DMS79 (cell line): ENCODE measurements at regions not wholly inside any gene's neighbourhood (a gene's known extent, or its start where the extent isn't known, plus 50 kb on each side); places are given as distances from the start of the nearest gene placed in this dataset.
"Not testable (repeated sequence)": the region's sequence is repeated elsewhere in the genome, so short reads cannot be mapped to it uniquely, and the experiment has no call there.

Experiments used
- DNase-seq: peaks from one replicate; lab custom pipeline; 2025; lab: John Stamatoyannopoulos, UW

DNA sequence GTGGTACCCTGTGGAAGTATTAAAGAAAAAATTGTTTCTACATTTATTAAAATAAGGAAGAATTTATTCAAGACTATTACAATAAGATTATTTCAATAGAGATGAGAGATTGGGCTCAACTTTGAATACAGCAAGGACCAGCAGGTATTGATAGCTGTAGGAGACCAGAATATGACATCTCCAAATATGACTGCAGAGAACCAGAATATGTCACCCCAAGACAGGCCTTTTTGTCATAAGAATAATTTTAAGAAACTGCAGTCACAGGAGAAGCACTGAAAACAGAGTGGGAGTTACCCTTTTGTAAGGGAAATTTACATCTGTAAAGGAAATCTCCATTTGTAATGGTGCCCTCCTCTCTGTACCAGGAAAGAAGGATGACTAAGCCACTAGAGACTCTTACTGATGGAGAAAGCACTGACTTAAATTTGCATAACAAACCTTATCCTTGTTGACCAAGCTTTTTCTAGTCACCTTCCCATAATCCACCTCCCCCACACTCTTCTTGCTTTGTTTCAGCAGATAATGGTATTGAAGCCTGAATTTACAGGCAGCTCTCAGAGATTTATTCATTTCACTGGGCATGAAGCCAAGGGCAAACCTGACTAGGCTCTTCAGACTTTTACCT, 145.1 kb upstream of the RMP24 start:
- peak; percentile 6 for DNase-seq

DNA sequence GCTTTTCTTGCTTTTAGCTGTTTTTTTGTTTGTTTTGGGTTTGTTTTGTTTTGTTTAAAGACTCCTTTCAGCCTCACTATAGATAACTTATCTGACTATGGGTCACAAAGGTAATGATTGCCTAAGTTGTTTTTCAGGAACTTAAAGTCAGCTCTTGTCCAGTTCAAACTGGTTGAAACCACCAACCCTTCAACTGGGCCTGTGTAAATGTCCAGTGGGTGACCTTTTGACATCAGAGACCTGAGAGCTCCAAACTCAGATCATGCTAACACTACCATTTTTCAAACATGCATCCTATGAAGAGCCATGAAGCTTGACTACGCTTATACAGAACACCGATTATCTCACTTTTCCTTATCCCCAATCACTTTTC, 144.6 kb upstream of the RMP24 start:
- no peak for DNase-seq

DNA sequence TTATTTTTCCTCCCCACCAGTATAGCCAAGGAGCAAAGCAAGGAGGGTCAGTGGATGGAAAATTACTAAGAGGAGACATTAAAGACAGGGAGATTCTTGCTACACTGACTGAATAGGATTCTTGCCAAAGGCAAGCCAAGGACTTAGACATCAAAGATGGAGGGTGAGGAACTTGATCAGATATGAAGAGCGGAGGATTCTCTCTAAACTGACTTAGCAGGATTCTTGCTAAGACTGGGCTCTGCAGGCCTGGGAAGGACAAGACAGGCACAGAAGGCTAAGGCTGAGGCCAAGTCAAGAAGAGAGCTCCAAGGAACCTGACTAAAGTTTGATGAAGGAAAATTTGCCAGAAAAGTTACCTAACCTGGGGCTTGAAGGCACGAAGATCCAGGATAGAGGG, 143.9 kb upstream of the RMP24 start:
- no peak for DNase-seq

DNA sequence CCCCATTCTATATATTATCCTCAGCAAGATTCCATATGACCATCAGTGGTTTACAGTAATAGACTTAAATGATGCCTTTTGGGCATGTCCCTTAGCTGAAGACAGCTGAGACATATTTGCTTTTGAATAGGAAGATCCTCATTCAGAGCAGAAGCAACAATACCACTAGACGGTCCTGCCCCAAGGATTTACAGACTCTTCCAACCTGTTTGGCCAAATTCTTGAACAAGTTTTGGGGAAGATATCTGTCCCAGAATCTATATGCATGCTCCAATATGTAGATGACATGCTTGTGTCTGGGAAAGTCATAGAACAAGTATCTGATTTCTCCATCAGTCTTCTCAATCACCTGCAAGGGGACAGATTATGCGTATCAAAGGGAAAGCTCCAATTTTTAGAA, 137.1 kb upstream of the RMP24 start:
- no peak for DNase-seq

DNA sequence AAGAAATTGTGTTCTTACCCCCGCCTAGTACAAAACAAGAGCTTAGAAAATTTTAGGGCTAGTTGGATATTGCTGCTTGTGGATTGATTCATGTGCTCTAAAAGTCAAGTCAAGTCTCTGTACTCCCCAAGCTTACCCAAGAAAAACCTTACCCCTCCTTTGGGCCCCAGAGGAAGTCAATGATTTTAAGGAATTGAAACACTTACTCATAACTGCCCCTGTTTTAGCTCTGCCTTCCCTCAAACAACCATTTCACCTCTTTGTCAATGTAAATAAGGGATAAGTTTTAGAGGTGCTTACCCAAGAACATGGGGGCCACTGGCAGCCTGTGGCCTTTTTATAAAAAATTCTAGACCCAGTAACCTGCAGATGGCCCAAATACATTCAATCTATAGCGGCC, 136.6 kb upstream of the RMP24 start:
- DNase-seq, result no peak

DNA sequence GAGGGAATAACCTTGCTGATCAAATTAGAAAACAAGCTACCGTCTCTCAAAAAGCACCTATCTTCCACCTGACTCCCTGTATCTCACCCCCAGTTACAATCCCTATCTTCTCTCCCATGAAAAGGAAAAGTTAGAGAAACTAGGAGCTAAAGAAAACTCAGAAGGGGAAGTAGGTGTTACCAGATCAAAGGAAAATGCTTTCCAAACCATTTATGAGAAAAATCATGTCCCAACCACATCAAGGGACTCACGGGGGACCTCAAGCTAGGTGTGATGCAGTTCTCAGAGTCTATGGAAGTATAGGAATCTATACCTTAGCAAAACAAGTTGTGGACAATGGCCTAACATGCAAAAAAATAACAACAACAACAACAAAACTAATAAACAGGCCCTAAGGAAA, 135.5 kb upstream of the RMP24 start:
- DNase-seq, result no peak

DNA sequence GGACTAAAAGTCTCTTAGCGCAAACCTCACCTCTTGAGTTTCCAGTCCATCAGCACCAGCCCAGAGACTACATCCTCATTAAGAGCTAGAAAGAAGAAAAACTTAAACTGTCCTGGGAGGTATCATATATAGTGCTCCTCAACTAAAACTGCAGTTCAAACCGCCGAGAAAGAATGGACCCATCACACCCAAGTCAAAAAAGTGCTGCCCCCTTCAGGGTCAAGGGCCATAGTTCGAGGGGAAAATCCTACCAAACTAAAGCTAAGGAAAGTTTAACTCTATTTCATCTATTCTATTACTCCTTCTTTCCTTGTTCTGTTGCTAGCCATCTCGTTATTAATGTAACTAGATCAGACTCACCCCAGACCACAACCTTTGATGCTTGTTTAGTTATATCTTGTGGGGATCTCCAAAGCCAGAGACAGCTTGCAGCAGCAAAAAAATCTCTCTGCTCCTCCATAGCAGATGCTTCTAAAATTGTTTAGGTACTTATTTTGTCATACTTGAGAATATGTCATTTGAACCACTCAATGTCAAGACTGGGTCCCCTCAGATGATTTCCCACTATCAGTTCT, 134.5 kb upstream of the RMP24 start:
- DNase-seq, result no peak

DNA sequence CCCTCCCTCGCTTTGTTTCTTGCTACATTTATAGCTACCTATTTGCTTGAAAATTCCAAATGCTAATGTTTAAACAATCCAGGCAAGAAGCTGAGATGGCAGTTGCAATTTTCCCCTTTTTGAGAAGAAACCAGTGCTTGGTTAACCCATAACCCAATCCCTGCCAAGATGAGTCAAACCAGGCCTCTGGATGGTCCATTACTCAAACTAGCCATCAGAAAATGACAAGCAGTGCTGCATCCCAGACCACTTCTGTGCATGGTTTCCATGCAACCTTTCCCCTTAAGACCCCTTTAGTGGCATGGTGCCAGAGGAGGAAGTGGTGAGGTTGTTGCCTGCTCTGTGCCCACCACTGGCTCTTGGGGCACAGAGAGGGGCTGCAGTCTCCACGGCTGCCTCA, 131.2 kb upstream of the RMP24 start:
- DNase-seq, result no peak

DNA sequence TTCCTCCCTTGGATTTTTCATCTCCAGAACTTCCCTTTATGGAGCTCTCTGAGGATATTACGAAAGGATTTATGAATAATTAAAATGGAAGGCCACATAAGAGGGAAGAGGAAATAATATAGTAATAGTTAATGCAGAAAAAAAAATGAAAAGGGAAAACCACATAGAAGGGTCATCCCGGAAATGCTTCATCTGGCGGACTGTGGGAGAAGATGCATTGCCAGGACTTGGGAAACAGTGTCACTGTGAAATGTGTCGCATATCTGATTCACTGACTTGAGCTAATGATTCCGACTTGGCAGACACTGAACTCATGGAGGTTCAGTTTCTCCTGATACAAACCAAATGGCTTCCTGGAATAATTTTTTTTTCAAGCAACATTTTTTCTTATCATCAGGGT, 129.9 kb upstream of the RMP24 start:
- DNase-seq, result no peak

DNA sequence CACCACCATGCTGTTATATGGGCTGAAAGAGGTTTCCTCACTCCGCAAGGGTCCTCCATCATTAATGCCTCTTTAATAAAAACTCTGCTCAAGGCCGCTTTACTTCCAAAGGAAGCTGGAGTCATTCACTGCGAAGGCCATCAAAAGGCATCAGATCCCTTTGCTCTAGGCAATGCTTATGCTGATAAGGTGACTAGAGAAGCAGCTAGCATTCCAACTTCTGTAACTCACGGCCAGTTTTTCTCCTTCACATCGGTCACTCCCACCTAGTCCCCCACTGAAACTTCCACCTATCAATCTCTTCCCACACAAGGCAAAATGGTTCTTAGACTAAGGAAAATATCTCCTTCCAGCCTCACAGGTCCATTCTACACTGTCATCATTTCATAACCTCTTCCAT, 124.2 kb upstream of the RMP24 start:
- not testable (repeated sequence) for DNase-seq

DNA sequence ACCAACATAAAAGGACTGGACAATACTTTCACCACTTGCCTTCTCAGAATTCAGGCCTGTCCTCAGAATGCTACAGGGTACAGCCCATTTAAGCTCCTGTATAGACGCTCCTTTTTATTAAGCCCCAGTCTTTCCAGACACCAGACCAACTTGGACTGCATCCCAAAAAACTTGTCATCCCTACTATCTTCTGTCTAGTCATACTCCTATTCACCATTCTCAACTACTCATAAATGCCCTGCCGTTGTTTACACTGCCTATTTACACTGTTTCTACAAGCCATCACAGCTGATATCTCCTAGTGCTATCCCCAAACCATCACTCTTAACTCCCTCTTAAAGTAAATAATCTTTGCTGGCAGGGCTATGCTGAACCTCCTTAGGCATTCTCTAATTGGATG, 123.2 kb upstream of the RMP24 start:
- DNase-seq, result not testable (repeated sequence)

DNA sequence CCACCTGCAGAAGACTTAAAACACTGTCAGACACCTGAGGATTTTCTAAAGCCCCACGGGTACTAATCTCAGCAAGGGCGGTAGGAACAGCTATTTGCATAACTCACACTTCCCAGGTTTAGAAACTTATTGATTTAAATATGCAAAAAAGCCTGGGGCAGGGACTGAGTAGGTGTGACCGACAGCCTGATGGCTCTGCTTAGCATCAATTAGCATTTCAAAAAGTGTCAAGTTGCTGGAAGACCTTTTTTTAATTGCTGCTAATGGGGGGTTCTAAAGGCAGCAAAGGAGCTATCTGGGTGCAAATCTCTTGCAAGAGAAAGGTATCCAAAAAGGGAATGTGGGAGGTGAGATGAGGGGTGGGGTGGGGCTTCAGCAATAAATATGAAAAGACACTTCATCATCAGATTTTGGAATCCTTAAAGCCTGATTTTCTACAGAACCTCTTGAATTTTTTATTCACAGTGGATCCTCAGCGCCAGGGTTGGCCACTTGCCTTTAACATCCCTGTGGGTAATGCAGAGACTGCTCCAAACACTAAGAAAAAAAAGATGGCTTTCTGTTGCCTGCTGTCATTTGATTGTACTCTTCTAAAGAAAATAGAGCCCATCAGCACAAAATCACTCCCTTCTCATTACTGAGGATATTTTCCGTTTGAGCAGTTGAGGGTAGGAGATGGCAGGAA, 121.1 kb upstream of the RMP24 start:
- no peak for DNase-seq

DNA sequence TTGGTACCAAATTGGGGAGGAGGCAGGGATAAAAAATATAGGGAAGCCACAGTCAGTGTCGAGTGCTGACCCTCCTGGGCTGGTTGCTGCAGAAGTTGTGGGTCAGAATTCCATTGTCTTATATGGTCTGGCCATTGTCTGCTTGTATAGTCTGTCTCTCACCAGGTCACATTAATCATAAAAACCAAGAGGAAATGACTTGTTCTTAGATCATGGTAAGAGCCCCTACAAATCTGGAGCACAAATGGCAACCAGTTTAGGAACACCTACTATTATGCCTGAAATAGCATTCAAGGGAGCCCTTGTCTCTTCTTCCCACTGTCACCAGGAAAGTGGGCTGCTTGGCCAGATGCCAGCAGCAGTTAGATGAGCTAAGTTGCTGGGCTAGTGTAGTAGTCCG, 119.7 kb upstream of the RMP24 start:
- DNase-seq, result no peak

DNA sequence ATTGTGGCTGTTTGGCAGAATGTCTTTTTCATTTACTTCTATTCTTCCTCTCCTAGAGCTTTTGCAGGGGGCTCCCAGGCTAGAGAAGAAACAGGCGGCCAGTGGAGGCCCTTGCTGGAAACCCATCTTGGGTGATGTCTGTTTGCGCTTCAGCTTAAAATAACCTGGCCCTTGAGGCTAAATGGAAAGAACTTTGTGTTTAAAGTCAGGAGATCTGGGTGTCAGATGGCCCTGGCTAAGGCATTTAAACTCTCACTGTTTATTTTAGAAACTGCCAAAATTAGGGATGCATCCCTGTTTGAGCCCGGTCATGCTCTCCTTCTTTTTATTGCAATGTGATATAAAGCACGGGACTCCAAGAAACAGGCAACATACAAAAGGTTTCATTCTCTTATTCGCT, 118.4 kb upstream of the RMP24 start:
- DNase-seq, result no peak

DNA sequence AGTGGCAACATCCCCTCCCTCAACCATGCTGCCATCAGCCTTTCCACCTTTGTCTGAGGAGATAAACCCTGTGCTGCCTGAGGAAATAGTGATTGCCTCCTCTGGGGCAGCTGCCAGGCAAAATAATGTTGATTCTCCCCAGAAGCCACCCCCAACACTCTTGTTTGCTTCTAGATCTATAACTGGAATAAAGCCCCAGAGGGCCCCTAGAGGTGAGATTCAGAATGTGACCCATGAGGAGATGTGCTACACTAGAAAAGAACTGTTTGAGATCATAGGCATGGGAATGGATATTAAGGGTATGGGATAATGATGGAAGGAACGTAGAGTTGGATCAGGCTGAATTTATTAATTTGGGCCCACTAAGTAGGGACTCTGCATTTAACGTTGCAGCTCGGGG, 116.3 kb upstream of the RMP24 start:
- no peak for DNase-seq

DNA sequence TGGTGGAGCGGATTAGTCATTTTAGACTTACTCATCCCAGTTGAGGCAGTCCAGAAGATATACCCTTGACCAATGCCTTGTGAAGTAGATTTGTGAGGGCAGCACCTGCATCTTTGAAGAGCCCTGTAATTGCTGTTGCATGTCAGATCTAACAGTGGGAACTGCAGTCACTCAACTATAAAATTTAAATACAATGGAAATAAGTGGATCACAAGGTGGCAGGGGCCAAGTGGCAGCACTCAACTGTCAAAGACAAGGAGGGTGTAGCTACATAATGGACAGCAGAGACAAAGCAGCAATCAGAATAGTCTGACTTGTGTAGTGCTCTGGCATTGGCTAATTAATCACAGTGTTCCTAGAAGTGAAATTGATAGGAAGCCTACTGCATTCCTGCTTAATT, 115.8 kb upstream of the RMP24 start:
- DNase-seq, result not testable (repeated sequence)

DNA sequence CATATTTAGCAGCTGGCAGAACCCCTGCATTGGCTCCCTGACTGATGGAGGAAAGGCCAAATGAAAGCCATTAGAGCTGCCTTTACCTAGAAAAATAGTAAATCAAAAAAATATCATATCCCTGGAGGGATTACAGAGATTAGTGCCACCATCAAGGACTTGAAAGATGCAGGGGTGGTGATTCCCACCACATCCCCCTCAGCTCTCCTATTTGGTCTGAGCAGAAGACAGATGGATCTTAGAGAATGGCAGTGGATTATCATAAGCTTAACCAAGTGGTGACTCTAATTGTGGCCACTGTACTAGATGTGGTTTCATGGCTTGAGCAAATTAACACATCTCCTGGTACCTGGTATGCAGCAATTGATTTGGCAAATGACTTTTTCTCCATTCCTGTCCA, 114.9 kb upstream of the RMP24 start:
- DNase-seq, result not testable (repeated sequence)

DNA sequence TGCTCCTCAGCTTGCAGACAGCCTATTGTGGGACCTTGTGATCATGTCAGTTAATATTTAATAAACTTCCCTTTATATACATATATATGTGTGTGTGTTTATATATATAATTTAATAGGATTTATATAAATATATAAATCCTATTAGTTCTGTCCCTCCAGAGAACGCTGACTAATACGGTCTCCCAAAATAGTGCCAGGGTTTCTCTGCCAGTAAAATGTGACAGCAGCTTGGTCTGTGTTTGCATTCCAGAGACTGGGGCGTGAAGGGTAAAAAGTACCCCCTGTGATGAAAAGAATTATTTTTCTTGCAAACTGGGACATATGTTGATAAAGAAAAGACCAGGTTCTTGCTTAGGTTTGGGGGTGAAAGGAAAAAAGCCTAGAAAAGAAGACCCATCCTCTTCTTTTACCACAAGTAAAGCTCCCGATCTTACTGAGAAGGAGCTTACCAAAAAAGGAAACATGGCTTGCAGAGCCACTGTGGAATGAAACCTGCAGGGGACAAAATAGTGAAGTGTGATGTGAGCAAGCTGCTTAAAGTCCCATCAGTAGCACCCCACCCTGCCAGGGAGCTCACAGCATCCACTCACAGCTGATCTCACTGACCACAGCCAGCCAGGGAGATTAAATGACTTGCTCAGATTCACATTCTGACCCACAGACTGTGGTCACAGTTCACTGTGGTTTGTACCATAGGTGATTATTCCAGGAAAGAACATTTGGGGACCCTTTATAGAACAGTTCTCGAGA, 110.9 kb upstream of the RMP24 start:
- no peak for DNase-seq

DNA sequence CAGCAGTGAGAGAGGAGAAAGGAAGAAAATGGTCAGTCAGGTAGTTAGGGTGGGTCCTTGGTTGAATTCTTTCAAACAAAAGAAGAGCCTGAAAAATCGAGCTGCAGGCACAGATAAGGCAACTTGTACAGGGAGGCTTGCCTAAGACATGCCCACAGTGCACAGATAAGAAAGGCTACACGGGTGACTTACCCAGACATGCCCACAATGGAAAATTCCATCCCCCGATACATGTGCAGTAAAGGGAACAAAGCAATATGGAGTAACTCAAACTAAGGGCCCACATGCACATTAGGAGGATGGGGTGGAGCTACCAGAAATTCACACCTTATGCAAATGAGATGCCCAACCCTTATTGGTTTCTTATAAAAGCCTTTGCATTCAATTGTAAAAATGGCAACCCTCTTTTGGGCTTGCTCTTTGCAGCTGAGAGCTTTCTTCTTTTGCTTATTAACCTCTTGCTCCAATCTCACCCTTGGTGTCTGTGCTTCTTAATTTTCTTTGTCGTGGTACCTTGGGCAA, 110.3 kb upstream of the RMP24 start:
- DNase-seq, result no peak

DNA sequence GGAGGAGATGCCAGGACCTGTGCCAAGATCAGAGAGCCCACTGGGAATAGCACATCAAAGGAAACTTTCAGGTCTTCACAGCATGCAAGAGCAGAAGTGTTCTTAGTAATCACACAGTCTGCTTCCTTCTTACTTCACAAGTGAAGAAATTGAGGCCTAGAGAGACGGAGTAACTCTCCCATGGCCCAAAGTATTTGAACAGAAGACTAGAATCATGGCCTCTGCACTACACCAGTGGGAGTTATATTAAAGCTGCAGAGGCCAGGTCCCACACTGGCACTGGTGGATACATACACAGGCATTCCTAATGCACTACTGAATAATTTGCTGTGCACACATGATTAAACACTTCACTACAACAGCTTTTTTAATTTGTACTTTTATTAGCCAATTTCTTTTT, 107.6 kb upstream of the RMP24 start:
- peak; percentile 76 for DNase-seq

DNA sequence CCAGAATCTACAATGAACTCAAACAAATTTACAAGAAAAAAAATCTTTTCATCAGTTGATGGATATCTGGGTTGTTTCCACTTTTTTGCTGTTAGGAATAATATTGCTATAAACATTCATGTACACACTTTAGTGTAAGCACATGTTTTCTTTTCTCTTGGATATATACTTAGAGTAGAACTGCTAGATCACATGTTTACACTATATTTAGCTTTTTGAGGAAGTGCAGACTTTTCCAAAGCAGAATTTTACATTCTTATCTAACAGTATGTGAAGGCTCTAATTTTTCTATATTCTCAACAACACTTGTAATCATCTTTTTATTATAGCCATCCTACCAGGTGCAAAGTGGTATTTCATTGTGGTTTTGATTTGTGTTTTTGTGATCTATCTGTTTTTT, 103.6 kb upstream of the RMP24 start:
- DNase-seq, result no peak

DNA sequence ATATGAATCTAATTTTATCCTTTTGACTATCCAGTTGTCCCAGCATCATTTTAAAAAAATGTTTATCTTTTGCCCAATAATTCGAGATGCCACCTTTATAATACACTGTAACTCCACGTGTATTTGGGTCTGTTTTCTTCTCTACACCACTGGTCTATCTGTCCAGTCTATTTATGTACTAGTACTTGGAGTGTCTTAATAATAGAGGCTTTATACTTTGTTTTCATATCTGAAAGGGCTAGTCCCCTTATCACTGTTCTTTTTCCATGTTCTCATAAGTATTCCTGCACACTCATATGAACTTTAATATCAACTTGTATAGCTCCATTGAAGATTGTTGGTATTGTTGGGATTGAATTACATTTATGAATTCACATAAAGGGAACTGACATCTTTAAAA, 101.1 kb upstream of the RMP24 start:
- DNase-seq, result no peak

DNA sequence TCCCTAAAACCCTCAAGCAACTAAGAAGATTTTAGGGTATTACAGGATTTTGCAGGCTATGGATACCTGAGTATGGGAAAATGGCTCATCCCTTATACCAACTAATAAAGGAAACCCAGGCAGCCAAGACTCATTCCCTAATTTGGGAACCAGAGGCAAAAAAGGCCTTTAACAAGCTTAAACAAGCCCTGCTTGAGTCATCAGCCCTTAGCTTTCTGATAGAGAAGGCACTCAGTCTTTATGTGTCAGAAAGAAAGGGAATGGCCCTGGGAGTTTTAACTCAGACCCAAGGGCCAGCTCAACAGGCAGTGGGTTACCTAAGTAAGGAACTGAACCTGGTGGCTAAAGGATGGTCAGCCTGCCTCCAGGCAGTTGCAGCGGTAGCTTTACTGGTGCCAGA, 96.9 kb upstream of the RMP24 start:
- DNase-seq, result no peak
